Anterior cingulate cortex (tissue), 58 donors: ENCODE measurements at regions not wholly inside any gene's neighbourhood (a gene's known extent, or its start where the extent isn't known, plus 50 kb on each side); places are given as distances from the start of the nearest gene placed in this dataset.

Experiments used
- DNase-seq, 58 donors: peaks; one replicate each; lab custom pipeline; 2025; lab: John Stamatoyannopoulos, UW

- no peak for DNase-seq
Measured at GRCh38 chr2:234438305-234438977, 58.4 kb downstream of the ARL4C start.

GRCh38 chr2:234437642-234438304 lies 59.1 kb downstream of the ARL4C start:
- peak in 34 of 58 donors; percentile 7 to 61 (median 28) for DNase-seq

GRCh38 chr2:234436482-234436837 lies 60.4 kb downstream of the ARL4C start:
- DNase-seq = no peak

- peak in 1 of 58 donors; percentile 10 for DNase-seq
Measured at GRCh38 chr2:234435836-234436481, 60.9 kb downstream of the ARL4C start.

- DNase-seq = no peak
Measured at GRCh38 chr2:234433201-234433600, 63.7 kb downstream of the ARL4C start.

GRCh38 chr2:234430871-234431270 lies 66.0 kb downstream of the ARL4C start:
- DNase-seq = no peak

- no peak for DNase-seq
Measured at GRCh38 chr2:234429265-234429664, 67.6 kb downstream of the ARL4C start.

GRCh38 chr2:234427081-234428061 lies 69.5 kb downstream of the ARL4C start:
- DNase-seq = no peak

GRCh38 chr2:234426616-234427015 lies 70.3 kb downstream of the ARL4C start:
- no peak for DNase-seq

- no peak for DNase-seq
Measured at GRCh38 chr2:234425639-234426603, 71.0 kb downstream of the ARL4C start.

- no peak for DNase-seq
Measured at GRCh38 chr2:234423884-234424283, 73.0 kb downstream of the ARL4C start.

- DNase-seq = no peak
Measured at GRCh38 chr2:234422981-234423431, 73.9 kb downstream of the ARL4C start.

GRCh38 chr2:234422273-234422732 lies 74.6 kb downstream of the ARL4C start:
- DNase-seq = no peak

- DNase-seq = no peak
Measured at GRCh38 chr2:234420408-234420807, 76.5 kb downstream of the ARL4C start.

GRCh38 chr2:234419726-234420125 lies 77.2 kb downstream of the ARL4C start:
- no peak for DNase-seq

- no peak for DNase-seq
Measured at GRCh38 chr2:234415706-234416105, 81.2 kb downstream of the ARL4C start.

GRCh38 chr2:234414596-234414995 lies 82.3 kb downstream of the ARL4C start:
- DNase-seq = no peak

GRCh38 chr2:234412726-234413125 lies 84.2 kb downstream of the ARL4C start:
- no peak for DNase-seq

GRCh38 chr2:234411793-234412192 lies 85.1 kb downstream of the ARL4C start:
- no peak for DNase-seq
